HepG2 (cell line): ENCODE measurements at regions not wholly inside any gene's neighbourhood (a gene's known extent, or its start where the extent isn't known, plus 50 kb on each side); places are given as distances from the start of the nearest gene placed in this dataset.

Source experiments
- ATAC-seq: fragments of 200-7000 bp; cut with Tn5 transposase; 3 replicates; pipeline ENCODE4 v1.9.1; 2020; ENCODE audit warnings: mild to moderate bottlenecking, moderate library complexity
- BruUV-seq: library from RNA; stranded (reverse); fragments of 400-500 nt; replicated peaks from 2 replicates; lab custom pipeline; 2021; lab: Mats Ljungman, UMichigan
- CTCF ChIA-PET: fragments of 300-600 bp; formaldehyde crosslinking; extraction: SDS; loops from one replicate; lab custom pipeline; 2021; ENCODE audit warnings: low total read pairs, inconsistent platforms, low intra/inter-chr PET ratio; lab: Yijun Ruan, JAX
- POLR2A ChIA-PET: fragments of 350-600 bp; sonication (Branson Sonifier 250); formaldehyde crosslinking; loops from one replicate; lab custom pipeline; 2020; ENCODE audit warnings: antibody characterized with exemption, inconsistent platforms; lab: Yijun Ruan, JAX
- DNase-seq: peaks from one replicate; pipeline ENCODE4 v3.0.0-alpha.2; 2015; ENCODE audit warnings: low spot score
- FAIRE-seq: peaks from 3 replicates; lab custom pipeline; 2011; peaks lifted over from hg19 to GRCh38; lab: Jason Lieb, UNC
- H2AFZ ChIP-seq: one replicate; pipeline ENCODE4 v1.6.1; 2011; ENCODE audit warnings: low read length, inconsistent platforms
- H3K27ac ChIP-seq: fragments of 300-600 bp; 3 replicates; pipeline ENCODE4 v1.8.0; 2011; ENCODE audit warnings: mixed run types, mild to moderate bottlenecking, mixed read lengths, low read length, inconsistent platforms; ENCODE audit not compliant: insufficient read depth; ENCODE audit errors: extremely low read length
- H3K27me3 ChIP-seq, 2 experiments: fragments of 200-600 bp in 1 of 2; 2 replicates in 1 of 2; 3 replicates in 1 of 2; pipeline versions ENCODE4 v1.6.0 to v1.8.0; 2011; ENCODE audit warnings: low read length in 2 of 2, mild to moderate bottlenecking in 2 of 2, moderate library complexity in 2 of 2, inconsistent platforms in 1 of 2; ENCODE audit not compliant: insufficient read depth in 2 of 2, control insufficient read depth in 1 of 2
- H3K36me3 ChIP-seq, 2 experiments: fragments of 200-600 bp in 1 of 2; replicated peaks in 1 of 2; 2 replicates in 1 of 2; 3 replicates in 1 of 2; pipeline versions ENCODE4 v1.5.1 to v1.8.0; 2011; ENCODE audit warnings: low read length in 2 of 2, inconsistent platforms in 1 of 2; ENCODE audit not compliant: insufficient read depth in 2 of 2, control insufficient read depth in 1 of 2
- H3K4me1 ChIP-seq: 2 replicates; pipeline ENCODE4 v1.5.1; 2012; ENCODE audit warnings: low read length, inconsistent platforms; ENCODE audit not compliant: insufficient read depth
- H3K4me2 ChIP-seq: 2 replicates; pipeline ENCODE4 v1.6.0; 2011; ENCODE audit warnings: low read depth, low read length, inconsistent platforms
- H3K4me3 ChIP-seq, 3 experiments: fragments of 200-600 bp in 1 of 3; sonication (generic), shearing (Covaris generic) in 1 of 3; replicated peaks in 1 of 3; 2 replicates each; pipeline ENCODE4 v1.5.1; 2011 to 2016; ENCODE audit warnings: low read length in 3 of 3, inconsistent platforms in 2 of 3, low read depth in 2 of 3, mild to moderate bottlenecking in 2 of 3, control low read depth in 1 of 3, mixed read lengths in 1 of 3; ENCODE audit not compliant: insufficient read depth in 1 of 3
- H3K79me2 ChIP-seq: one replicate; pipeline ENCODE4 v1.6.1; 2011; ENCODE audit warnings: low read length, inconsistent platforms; ENCODE audit not compliant: insufficient read depth
- H3K9ac ChIP-seq: 2 replicates; pipeline ENCODE4 v1.6.0; 2011; ENCODE audit warnings: mild to moderate bottlenecking, low read depth, low read length, inconsistent platforms; ENCODE audit not compliant: insufficient read depth
- H3K9me3 ChIP-seq: 2 replicates; pipeline ENCODE4 v1.5.1; 2012; ENCODE audit warnings: mild to moderate bottlenecking, low read length
- H4K20me1 ChIP-seq: 2 replicates; pipeline ENCODE4 v1.6.0; 2011; ENCODE audit warnings: inconsistent platforms, mild to moderate bottlenecking, low read length, moderate library complexity; ENCODE audit not compliant: insufficient read depth
- AGO2 ChIP-seq: fragments of 200-400 bp; formaldehyde crosslinking; optimal IDR thresholded peaks from 2 replicates; pipeline ENCODE3; 2017; ENCODE audit warnings: mild to moderate bottlenecking, low read depth, low read length, moderate library complexity
- BRD4 ChIP-seq: sonication (generic); formaldehyde crosslinking; IDR thresholded peaks from 2 replicates; pipeline ENCODE4 v1.4.0; 2020; ENCODE audit warnings: missing genetic modification reagents
- E2F5 ChIP-seq: sonication (generic); formaldehyde crosslinking; conservative IDR thresholded peaks from 2 replicates; pipeline ENCODE4 v1.4.0; 2020; ENCODE audit warnings: missing genetic modification reagents
- ERF ChIP-seq: IDR thresholded peaks from 2 replicates; pipeline ENCODE4 v1.6.1; 2018; ENCODE audit warnings: missing biosample characterization, missing genetic modification reagents
- IKZF1 ChIP-seq: fragments of 450-650 bp; IDR thresholded peaks from 2 replicates; pipeline ENCODE4 v1.7.1; 2016
- JUN ChIP-seq: sonication (generic); formaldehyde crosslinking; IDR thresholded peaks from 2 replicates; pipeline ENCODE4 v1.4.0; 2020; ENCODE audit warnings: mild to moderate bottlenecking, missing genetic modification reagents
- LRRFIP1 ChIP-seq: sonication (generic); formaldehyde crosslinking; conservative IDR thresholded peaks from 2 replicates; pipeline ENCODE4 v1.4.0; 2020; ENCODE audit warnings: missing genetic modification reagents
- MAFF ChIP-seq: IDR thresholded peaks from 2 replicates; pipeline ENCODE4 v1.6.1; 2011; ENCODE audit warnings: low read depth, low read length, improper control_type of control experiment
- NFIB ChIP-seq: sonication (generic); formaldehyde crosslinking; IDR thresholded peaks from 2 replicates; pipeline ENCODE4 v1.9.0; 2021; ENCODE audit warnings: missing genetic modification reagents, mild to moderate bottlenecking, borderline replicate concordance
- NFYC ChIP-seq: IDR thresholded peaks from 2 replicates; pipeline ENCODE4 v1.6.1; 2016; ENCODE audit warnings: missing genetic modification reagents, missing compliant biosample characterization
- TOE1 ChIP-seq: sonication (generic); formaldehyde crosslinking; IDR thresholded peaks from 2 replicates; pipeline ENCODE4 v1.4.0; 2020; ENCODE audit warnings: mild to moderate bottlenecking, missing genetic modification reagents
- ZNF770 ChIP-seq: sonication (generic); formaldehyde crosslinking; IDR thresholded peaks from 2 replicates; pipeline ENCODE4 v1.5.0; 2020; ENCODE audit warnings: mild to moderate bottlenecking, missing genetic modification reagents
- ZNF841 ChIP-seq: sonication (generic); formaldehyde crosslinking; IDR thresholded peaks from 2 replicates; pipeline ENCODE4 v1.8.1; 2023; ENCODE audit warnings: missing genetic modification reagents, borderline replicate concordance
- WGBS: methylation state at CpG from one replicate; pipeline ENCODE4 v1.1.6; 2017; ENCODE audit warnings: low lambda C conversion rate; 5-methylcytosine and 5-hydroxymethylcytosine counted together
- in situ Hi-C: cut with HindIII; loops from 2 replicates; pipeline ENCODE4 v1.10.0; 2017; ENCODE audit warnings: low pct_unique_long_range_greater_than_20kb; ENCODE audit not compliant: extremely low pct_ligation_motif_present
- intact Hi-C: fragments of 100-400 bp; cut with micrococcal nuclease; formaldehyde crosslinking; loops from one replicate; pipeline ENCODE4 v1.10.0; 2022; ENCODE audit not compliant: unreplicated experiment

GRCh38 chr16:79814124-79814523 lies 213.6 kb upstream of the MAF start:
- in situ Hi-C loops = no loop called here
- no peaks in the 10 kb centered on the region for H3K4me1 ChIP-seq
- FAIRE-seq (no peak), DNase-seq (no peak)
- CTCF ChIA-PET = no interaction called here
- H3K4me3 ChIP-seq = no peak overlapping the region
- POLR2A ChIA-PET = no interaction called here
- H3K27me3 ChIP-seq = no peaks in the 10 kb centered on the region
- no peaks in the 10 kb centered on the region; the same call in 1 of the 2 replicates for H3K9me3 ChIP-seq
- H3K4me2 ChIP-seq = no peak overlapping the region
- H2AFZ ChIP-seq = no peak overlapping the region
- no peaks in the 10 kb centered on the region for H3K36me3 ChIP-seq
- no peak overlapping the region for H3K27ac ChIP-seq
- no peaks in the 10 kb centered on the region for H3K79me2 ChIP-seq
- WGBS = 32% methylated on average over 2 of the region's 2 CpGs
- H3K9ac ChIP-seq = no peak overlapping the region
- no peaks in the 10 kb centered on the region for H4K20me1 ChIP-seq
- intact Hi-C loops = no loop called here
- no peak for TF ChIP-seq IKZF1
- no peak for TF ChIP-seq NFIB (CRISPR knock-in tag)
- TF ChIP-seq MAFF = no peak
- TF ChIP-seq LRRFIP1 (CRISPR knock-in tag) = no peak
- no peak for TF ChIP-seq ZNF770
- TF ChIP-seq NFYC (CRISPR knock-in tag) = no peak
- TF ChIP-seq AGO2 = no peak
- no peak for TF ChIP-seq E2F5 (CRISPR knock-in tag)
- TF ChIP-seq TOE1 = no peak
- TF ChIP-seq ERF = no peak
- no peak for TF ChIP-seq ZNF841 (CRISPR knock-in tag)
- no peak for TF ChIP-seq JUN
- TF ChIP-seq BRD4 = no peak
- TF ChIP-seq, all 625 proteins: peak for 0
- ATAC-seq = no peak
- no TSS peak for BruUV-seq
